HEK293 (cell line): ENCODE measurements at regions not wholly inside any gene's neighbourhood (a gene's known extent, or its start where the extent isn't known, plus 50 kb on each side); places are given as distances from the start of the nearest gene placed in this dataset.

Source experiments
- CTCF ChIA-PET: fragments of 350-600 bp; formaldehyde crosslinking; extraction: SDS; loops from one replicate; lab custom pipeline; 2021; ENCODE audit warnings: antibody characterized with exemption; lab: Yijun Ruan, JAX
- POLR2A ChIA-PET: fragments of 300-600 bp; formaldehyde crosslinking; extraction: SDS; loops from one replicate; lab custom pipeline; 2020; ENCODE audit warnings: antibody characterized with exemption, inconsistent platforms; lab: Yijun Ruan, JAX
- H3K27ac ChIP-seq: fragments of 200-500 bp; sonication (Bioruptor generic); 2 replicates; pipeline ENCODE4 v1.5.1; 2014; ENCODE audit warnings: low read depth, low read length, control low read depth, inconsistent platforms; ENCODE audit errors: extremely low read depth
- H3K36me3 ChIP-seq, 2 experiments: fragments of 200-500 bp in 1 of 2; sonication (Bioruptor generic) in 1 of 2; 1 replicate in 1 of 2; 2 replicates in 1 of 2; pipeline ENCODE4 v1.5.1; 2014 to 2017; ENCODE audit warnings: inconsistent platforms in 2 of 2, low read length in 2 of 2; ENCODE audit not compliant: control insufficient read depth in 2 of 2, insufficient read depth in 1 of 2
- H3K4me1 ChIP-seq: fragments of 200-500 bp; sonication (Bioruptor generic); 2 replicates; pipeline ENCODE4 v1.5.1; 2014; ENCODE audit warnings: mild to moderate bottlenecking, low read length, inconsistent platforms; ENCODE audit not compliant: control insufficient read depth, insufficient read depth
- H3K4me3 ChIP-seq: 2 replicates; pipeline ENCODE4 v1.5.1; 2011; ENCODE audit warnings: low read depth, mild to moderate bottlenecking, control low read depth, low read length, moderate library complexity
- H3K9me3 ChIP-seq: fragments of 200-500 bp; sonication (Bioruptor generic); 2 replicates; pipeline ENCODE4 v1.5.1; 2014; ENCODE audit warnings: low read depth, low read length, inconsistent platforms; ENCODE audit not compliant: control insufficient read depth, insufficient read depth
- GLI4 ChIP-seq: fragments of 450-650 bp; formaldehyde crosslinking; IDR thresholded peaks from 2 replicates; pipeline ENCODE4 v1.5.1; 2016; ENCODE audit warnings: missing biosample characterization, missing genetic modification characterization
- KLF8 ChIP-seq: fragments of 450-650 bp; formaldehyde crosslinking; IDR thresholded peaks from 2 replicates; pipeline ENCODE4 v1.5.1; 2016; ENCODE audit warnings: missing biosample characterization, missing genetic modification characterization
- ZNF10 ChIP-seq: fragments of 450-650 bp; formaldehyde crosslinking; IDR thresholded peaks from 2 replicates; pipeline ENCODE4 v1.5.1; 2017; ENCODE audit warnings: missing biosample characterization, missing genetic modification characterization
- ZNF146 ChIP-seq: fragments of 450-650 bp; formaldehyde crosslinking; IDR thresholded peaks from 2 replicates; pipeline ENCODE4 v1.5.1; 2016; ENCODE audit warnings: missing biosample characterization, missing genetic modification characterization
- ZNF23 ChIP-seq: fragments of 450-650 bp; formaldehyde crosslinking; IDR thresholded peaks from 2 replicates; pipeline ENCODE4 v1.5.1; 2016; ENCODE audit warnings: missing biosample characterization, missing genetic modification characterization, borderline replicate concordance
- ZNF24 ChIP-seq: fragments of 450-650 bp; formaldehyde crosslinking; IDR thresholded peaks from 2 replicates; pipeline ENCODE4 v1.5.1; 2016; ENCODE audit warnings: missing biosample characterization, missing genetic modification characterization
- ZNF354C ChIP-seq: fragments of 450-650 bp; formaldehyde crosslinking; IDR thresholded peaks from 2 replicates; pipeline ENCODE4 v1.5.1; 2016; ENCODE audit warnings: missing biosample characterization, missing genetic modification characterization, low read depth, borderline replicate concordance
- ZNF521 ChIP-seq: fragments of 450-650 bp; formaldehyde crosslinking; IDR thresholded peaks from 2 replicates; pipeline ENCODE4 v1.5.1; 2017; ENCODE audit warnings: missing biosample characterization, mild to moderate bottlenecking, missing genetic modification characterization
- ZNF560 ChIP-seq: fragments of 450-650 bp; formaldehyde crosslinking; IDR thresholded peaks from 2 replicates; pipeline ENCODE4 v1.5.1; 2017; ENCODE audit warnings: missing biosample characterization, missing genetic modification characterization, borderline replicate concordance
- ZNF624 ChIP-seq: fragments of 450-650 bp; formaldehyde crosslinking; IDR thresholded peaks from 2 replicates; pipeline ENCODE4 v1.5.1; 2017; ENCODE audit warnings: missing biosample characterization, missing genetic modification characterization
- ZNF626 ChIP-seq: fragments of 450-650 bp; sonication (Bioruptor Pico); formaldehyde crosslinking; IDR thresholded peaks from 2 replicates; pipeline ENCODE4 v1.5.1; 2018; ENCODE audit warnings: missing biosample characterization, missing genetic modification characterization, inconsistent platforms
- ZNF664 ChIP-seq: fragments of 450-650 bp; formaldehyde crosslinking; IDR thresholded peaks from 2 replicates; pipeline ENCODE4 v1.5.1; 2016; ENCODE audit warnings: missing biosample characterization, missing genetic modification characterization
- ZNF701 ChIP-seq: fragments of 450-650 bp; formaldehyde crosslinking; IDR thresholded peaks from 2 replicates; pipeline ENCODE4 v1.5.1; 2016; ENCODE audit warnings: missing biosample characterization, missing genetic modification characterization
- ZNF768 ChIP-seq: fragments of 450-650 bp; formaldehyde crosslinking; IDR thresholded peaks from 2 replicates; pipeline ENCODE4 v1.5.1; 2018; ENCODE audit warnings: missing biosample characterization, mild to moderate bottlenecking, missing genetic modification characterization
- ZNF837 ChIP-seq: fragments of 450-650 bp; formaldehyde crosslinking; IDR thresholded peaks from 2 replicates; pipeline ENCODE4 v1.5.1; 2016; ENCODE audit warnings: missing biosample characterization, missing genetic modification characterization
- ZSCAN30 ChIP-seq: fragments of 450-650 bp; IDR thresholded peaks from 2 replicates; pipeline ENCODE4 v1.5.1; 2018; ENCODE audit warnings: missing biosample characterization, mild to moderate bottlenecking, missing genetic modification characterization, moderate library complexity
- TF ChIP-seq, protein P1 (sequence below): fragments of 450-650 bp; formaldehyde crosslinking; IDR thresholded peaks from 2 replicates; pipeline ENCODE4 v1.5.1; 2016; ENCODE audit warnings: missing biosample characterization, missing genetic modification characterization
- TF ChIP-seq, protein P2 (sequence below): fragments of 450-650 bp; formaldehyde crosslinking; IDR thresholded peaks from 2 replicates; pipeline ENCODE4 v1.5.1; 2016; ENCODE audit warnings: missing biosample characterization, missing genetic modification characterization
- TF ChIP-seq, protein P3 (sequence below): fragments of 450-650 bp; formaldehyde crosslinking; IDR thresholded peaks from 2 replicates; pipeline ENCODE4 v1.5.0; 2017; ENCODE audit warnings: missing biosample characterization, missing genetic modification characterization, borderline replicate concordance
- TF ChIP-seq, protein P4 (sequence below): fragments of 450-650 bp; formaldehyde crosslinking; IDR thresholded peaks from 2 replicates; pipeline ENCODE4 v1.5.1; 2016; ENCODE audit warnings: missing biosample characterization, missing genetic modification characterization, low read depth
- TF ChIP-seq, protein P5 (sequence below): fragments of 450-650 bp; formaldehyde crosslinking; IDR thresholded peaks from 2 replicates; pipeline ENCODE4 v1.5.1; 2016; ENCODE audit warnings: missing biosample characterization, missing genetic modification characterization, low read depth
- TF ChIP-seq, protein P6 (sequence below): fragments of 450-650 bp; IDR thresholded peaks from 2 replicates; pipeline ENCODE4 v1.5.1; 2018; ENCODE audit warnings: missing biosample characterization, missing genetic modification characterization

DNA sequence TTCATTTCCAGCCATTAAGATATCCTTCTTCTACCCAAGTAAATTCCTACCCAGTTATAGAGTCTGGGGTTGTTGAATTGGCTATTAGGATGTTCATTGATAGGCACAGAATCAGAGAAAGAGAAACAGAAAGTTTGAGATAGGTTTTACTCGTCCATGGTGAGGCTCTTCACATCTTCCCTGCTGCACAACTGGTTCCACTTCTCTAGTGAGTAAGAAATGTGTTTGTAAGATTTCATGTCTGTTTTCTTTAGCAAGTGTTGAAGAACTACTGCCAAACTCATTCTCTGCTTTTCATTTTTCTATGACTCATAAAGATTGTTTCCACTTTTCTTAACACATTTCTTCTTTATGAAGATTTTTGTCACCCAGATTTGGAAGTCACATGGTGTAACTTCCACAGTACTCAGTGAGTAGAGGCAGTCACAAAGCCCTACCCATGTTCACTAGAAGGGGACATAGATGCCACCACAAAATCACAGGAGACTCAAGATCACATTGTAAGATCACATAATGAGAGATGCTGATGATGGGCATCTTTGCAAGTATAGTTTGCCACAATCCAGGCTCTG, 152.3 kb downstream of the SNX7 start:
- no peaks in the 10 kb centered on the region for H3K4me1 ChIP-seq
- ChIA-PET POLR2A (no interaction called here), CTCF (interaction anchor here (1.0 kb wide), 1 partner anchor 872 kb away, joined by 4 read pairs; no protein-coding TSS in a partner anchor)
- TF ChIP-seq ZSCAN30 (no peak), ZNF354C (no peak), KLF8 (tag by site-specific recombination) (no peak), ZNF624 (tag by site-specific recombination) (no peak), ZNF664 (tag by site-specific recombination) (no peak), ZNF10 (no peak), ZNF768 (tag by site-specific recombination) (no peak), ZNF146 (tag by site-specific recombination) (no peak), ZNF24 (tag by site-specific recombination) (no peak), ZNF560 (tag by site-specific recombination) (no peak), ZNF626 (tag by site-specific recombination) (no peak), ZNF837 (no peak), ZNF23 (tag by site-specific recombination) (no peak), GLI4 (tag by site-specific recombination) (no peak)
- TF ChIP-seq, protein P1, sequence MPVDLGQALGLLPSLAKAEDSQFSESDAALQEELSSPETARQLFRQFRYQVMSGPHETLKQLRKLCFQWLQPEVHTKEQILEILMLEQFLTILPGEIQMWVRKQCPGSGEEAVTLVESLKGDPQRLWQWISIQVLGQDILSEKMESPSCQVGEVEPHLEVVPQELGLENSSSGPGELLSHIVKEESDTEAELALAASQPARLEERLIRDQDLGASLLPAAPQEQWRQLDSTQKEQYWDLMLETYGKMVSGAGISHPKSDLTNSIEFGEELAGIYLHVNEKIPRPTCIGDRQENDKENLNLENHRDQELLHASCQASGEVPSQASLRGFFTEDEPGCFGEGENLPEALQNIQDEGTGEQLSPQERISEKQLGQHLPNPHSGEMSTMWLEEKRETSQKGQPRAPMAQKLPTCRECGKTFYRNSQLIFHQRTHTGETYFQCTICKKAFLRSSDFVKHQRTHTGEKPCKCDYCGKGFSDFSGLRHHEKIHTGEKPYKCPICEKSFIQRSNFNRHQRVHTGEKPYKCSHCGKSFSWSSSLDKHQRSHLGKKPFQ (tag by site-specific recombination): no peak
- TF ChIP-seq, protein P2, sequence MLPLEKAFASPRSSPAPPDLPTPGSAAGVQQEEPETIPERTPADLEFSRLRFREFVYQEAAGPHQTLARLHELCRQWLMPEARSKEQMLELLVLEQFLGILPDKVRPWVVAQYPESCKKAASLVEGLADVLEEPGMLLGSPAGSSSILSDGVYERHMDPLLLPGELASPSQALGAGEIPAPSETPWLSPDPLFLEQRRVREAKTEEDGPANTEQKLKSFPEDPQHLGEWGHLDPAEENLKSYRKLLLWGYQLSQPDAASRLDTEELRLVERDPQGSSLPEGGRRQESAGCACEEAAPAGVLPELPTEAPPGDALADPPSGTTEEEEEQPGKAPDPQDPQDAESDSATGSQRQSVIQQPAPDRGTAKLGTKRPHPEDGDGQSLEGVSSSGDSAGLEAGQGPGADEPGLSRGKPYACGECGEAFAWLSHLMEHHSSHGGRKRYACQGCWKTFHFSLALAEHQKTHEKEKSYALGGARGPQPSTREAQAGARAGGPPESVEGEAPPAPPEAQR (tag by site-specific recombination): no peak
- TF ChIP-seq, protein P3, sequence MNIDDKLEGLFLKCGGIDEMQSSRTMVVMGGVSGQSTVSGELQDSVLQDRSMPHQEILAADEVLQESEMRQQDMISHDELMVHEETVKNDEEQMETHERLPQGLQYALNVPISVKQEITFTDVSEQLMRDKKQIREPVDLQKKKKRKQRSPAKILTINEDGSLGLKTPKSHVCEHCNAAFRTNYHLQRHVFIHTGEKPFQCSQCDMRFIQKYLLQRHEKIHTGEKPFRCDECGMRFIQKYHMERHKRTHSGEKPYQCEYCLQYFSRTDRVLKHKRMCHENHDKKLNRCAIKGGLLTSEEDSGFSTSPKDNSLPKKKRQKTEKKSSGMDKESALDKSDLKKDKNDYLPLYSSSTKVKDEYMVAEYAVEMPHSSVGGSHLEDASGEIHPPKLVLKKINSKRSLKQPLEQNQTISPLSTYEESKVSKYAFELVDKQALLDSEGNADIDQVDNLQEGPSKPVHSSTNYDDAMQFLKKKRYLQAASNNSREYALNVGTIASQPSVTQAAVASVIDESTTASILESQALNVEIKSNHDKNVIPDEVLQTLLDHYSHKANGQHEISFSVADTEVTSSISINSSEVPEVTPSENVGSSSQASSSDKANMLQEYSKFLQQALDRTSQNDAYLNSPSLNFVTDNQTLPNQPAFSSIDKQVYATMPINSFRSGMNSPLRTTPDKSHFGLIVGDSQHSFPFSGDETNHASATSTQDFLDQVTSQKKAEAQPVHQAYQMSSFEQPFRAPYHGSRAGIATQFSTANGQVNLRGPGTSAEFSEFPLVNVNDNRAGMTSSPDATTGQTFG (tag by site-specific recombination): no peak
- TF ChIP-seq, protein P4, sequence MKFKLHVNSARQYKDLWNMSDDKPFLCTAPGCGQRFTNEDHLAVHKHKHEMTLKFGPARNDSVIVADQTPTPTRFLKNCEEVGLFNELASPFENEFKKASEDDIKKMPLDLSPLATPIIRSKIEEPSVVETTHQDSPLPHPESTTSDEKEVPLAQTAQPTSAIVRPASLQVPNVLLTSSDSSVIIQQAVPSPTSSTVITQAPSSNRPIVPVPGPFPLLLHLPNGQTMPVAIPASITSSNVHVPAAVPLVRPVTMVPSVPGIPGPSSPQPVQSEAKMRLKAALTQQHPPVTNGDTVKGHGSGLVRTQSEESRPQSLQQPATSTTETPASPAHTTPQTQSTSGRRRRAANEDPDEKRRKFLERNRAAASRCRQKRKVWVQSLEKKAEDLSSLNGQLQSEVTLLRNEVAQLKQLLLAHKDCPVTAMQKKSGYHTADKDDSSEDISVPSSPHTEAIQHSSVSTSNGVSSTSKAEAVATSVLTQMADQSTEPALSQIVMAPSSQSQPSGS (tag by site-specific recombination): no peak
- TF ChIP-seq, all 188 proteins: peak for 0
- no peaks in the 10 kb centered on the region for H3K9me3 ChIP-seq
- no peak overlapping the region for H3K27ac ChIP-seq
- no peak overlapping the region for H3K4me3 ChIP-seq
- H3K36me3 ChIP-seq: no peaks in the 10 kb centered on the region

DNA sequence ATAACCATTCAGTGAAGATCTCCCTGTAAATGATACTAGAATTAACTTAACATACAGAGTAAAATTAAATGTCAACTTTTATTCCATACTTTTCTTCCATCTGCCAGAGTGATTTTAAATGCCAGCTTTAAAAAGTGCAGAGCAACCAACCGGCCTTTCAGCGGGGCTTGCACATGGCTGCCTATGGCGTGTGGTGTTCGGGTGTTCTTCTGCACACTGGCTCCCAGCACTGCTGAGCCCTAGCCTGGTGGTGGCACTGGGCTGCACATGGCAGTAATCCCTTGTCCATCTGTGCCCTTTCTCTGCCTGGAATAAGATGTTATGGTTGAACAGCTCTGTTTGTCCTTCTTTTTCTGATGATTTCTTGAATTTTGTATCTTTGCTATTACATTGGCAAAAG, 156.3 kb downstream of the SNX7 start:
- POLR2A ChIA-PET: interaction anchor here (0.6 kb wide), 1 partner anchor 689 kb away, joined by 3 read pairs; no protein-coding TSS in a partner anchor
- no peaks in the 10 kb centered on the region for H3K36me3 ChIP-seq
- TF ChIP-seq, protein P5, sequence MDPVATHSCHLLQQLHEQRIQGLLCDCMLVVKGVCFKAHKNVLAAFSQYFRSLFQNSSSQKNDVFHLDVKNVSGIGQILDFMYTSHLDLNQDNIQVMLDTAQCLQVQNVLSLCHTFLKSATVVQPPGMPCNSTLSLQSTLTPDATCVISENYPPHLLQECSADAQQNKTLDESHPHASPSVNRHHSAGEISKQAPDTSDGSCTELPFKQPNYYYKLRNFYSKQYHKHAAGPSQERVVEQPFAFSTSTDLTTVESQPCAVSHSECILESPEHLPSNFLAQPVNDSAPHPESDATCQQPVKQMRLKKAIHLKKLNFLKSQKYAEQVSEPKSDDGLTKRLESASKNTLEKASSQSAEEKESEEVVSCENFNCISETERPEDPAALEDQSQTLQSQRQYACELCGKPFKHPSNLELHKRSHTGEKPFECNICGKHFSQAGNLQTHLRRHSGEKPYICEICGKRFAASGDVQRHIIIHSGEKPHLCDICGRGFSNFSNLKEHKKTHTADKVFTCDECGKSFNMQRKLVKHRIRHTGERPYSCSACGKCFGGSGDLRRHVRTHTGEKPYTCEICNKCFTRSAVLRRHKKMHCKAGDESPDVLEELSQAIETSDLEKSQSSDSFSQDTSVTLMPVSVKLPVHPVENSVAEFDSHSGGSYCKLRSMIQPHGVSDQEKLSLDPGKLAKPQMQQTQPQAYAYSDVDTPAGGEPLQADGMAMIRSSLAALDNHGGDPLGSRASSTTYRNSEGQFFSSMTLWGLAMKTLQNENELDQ (tag by site-specific recombination): no peak
- no peak for TF ChIP-seq ZNF664 (tag by site-specific recombination)
- no peak for TF ChIP-seq ZNF521 (tag by site-specific recombination)
- TF ChIP-seq, protein P6, sequence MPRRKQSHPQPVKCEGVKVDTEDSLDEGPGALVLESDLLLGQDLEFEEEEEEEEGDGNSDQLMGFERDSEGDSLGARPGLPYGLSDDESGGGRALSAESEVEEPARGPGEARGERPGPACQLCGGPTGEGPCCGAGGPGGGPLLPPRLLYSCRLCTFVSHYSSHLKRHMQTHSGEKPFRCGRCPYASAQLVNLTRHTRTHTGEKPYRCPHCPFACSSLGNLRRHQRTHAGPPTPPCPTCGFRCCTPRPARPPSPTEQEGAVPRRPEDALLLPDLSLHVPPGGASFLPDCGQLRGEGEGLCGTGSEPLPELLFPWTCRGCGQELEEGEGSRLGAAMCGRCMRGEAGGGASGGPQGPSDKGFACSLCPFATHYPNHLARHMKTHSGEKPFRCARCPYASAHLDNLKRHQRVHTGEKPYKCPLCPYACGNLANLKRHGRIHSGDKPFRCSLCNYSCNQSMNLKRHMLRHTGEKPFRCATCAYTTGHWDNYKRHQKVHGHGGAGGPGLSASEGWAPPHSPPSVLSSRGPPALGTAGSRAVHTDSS: no peak
- no peak for TF ChIP-seq ZNF701 (tag by site-specific recombination)

More for the DNA sequence above, 156.3 kb downstream of the SNX7 start:
- H3K9me3 ChIP-seq: no peaks in the 10 kb centered on the region
- no peak overlapping the region for H3K4me3 ChIP-seq
- H3K4me1 ChIP-seq: no peaks in the 10 kb centered on the region
- H3K27ac ChIP-seq: no peak overlapping the region
- CTCF ChIA-PET: no interaction called here
